K562 (cell line): ENCODE measurements at regions not wholly inside any gene's neighbourhood (a gene's known extent, or its start where the extent isn't known, plus 50 kb on each side); places are given as distances from the start of the nearest gene placed in this dataset.

Source experiments
- ATAC-seq: fragments of 200-7000 bp; cut with Tn5 transposase; 3 replicates; pipeline ENCODE4 v1.9.1; 2020; ENCODE audit warnings: moderate library complexity
- BruUV-seq: library from RNA; stranded (reverse); fragments of 400-500 nt; replicated peaks from 2 replicates; lab custom pipeline; 2021; lab: Mats Ljungman, UMichigan
- CTCF ChIA-PET: fragments of 300-600 bp; formaldehyde crosslinking; extraction: SDS; loops from one replicate; lab custom pipeline; 2021; ENCODE audit warnings: low intra/inter-chr PET ratio; lab: Yijun Ruan, JAX
- POLR2A ChIA-PET: fragments of 300-600, 350-650 bp; sonication (Branson Sonifier 250); formaldehyde crosslinking; extraction: SDS; loops from one replicate; lab custom pipeline; 2021; ENCODE audit warnings: antibody characterized with exemption, inconsistent platforms; lab: Yijun Ruan, JAX
- DNase-seq, 4 experiments: peaks; one replicate each; pipeline versions ENCODE4 v3.0.0 to v3.0.0-alpha.2; 2011 to 2018; ENCODE audit warnings: low spot score in 3 of 4, mixed read lengths in 3 of 4; ENCODE audit errors: extremely low read depth in 1 of 4
- FAIRE-seq: peaks from 2 replicates; lab custom pipeline; 2011; peaks lifted over from hg19 to GRCh38; lab: Jason Lieb, UNC
- H2AFZ ChIP-seq: 2 replicates; pipeline ENCODE4 v1.6.0; 2011; ENCODE audit warnings: low read depth, low read length, control low read depth, inconsistent platforms
- H3K27ac ChIP-seq: fragments of 200-600 bp; 3 replicates; pipeline ENCODE4 v1.8.0; 2011; ENCODE audit warnings: low read depth, mild to moderate bottlenecking, control low read depth, inconsistent platforms, low read length, moderate library complexity, mixed read lengths; ENCODE audit errors: extremely low read depth
- H3K27me3 ChIP-seq, 2 experiments: fragments of 300-600 bp in 1 of 2; 2 replicates in 1 of 2; 3 replicates in 1 of 2; pipeline versions ENCODE4 v1.6.0 to v1.8.0; 2011; ENCODE audit warnings: inconsistent platforms in 2 of 2, low read length in 2 of 2, mild to moderate bottlenecking in 1 of 2, mixed read lengths in 1 of 2, moderate library complexity in 1 of 2; ENCODE audit not compliant: control insufficient read depth in 2 of 2, insufficient read depth in 2 of 2
- H3K36me3 ChIP-seq: fragments of 300-600 bp; 3 replicates; pipeline ENCODE4 v1.8.0; 2011; ENCODE audit warnings: mild to moderate bottlenecking, low read length, inconsistent platforms; ENCODE audit not compliant: control insufficient read depth, insufficient read depth
- H3K4me1 ChIP-seq, 2 experiments: fragments of 200-600 bp in 1 of 2; replicated peaks in 1 of 2; 2 replicates in 1 of 2; 3 replicates in 1 of 2; pipeline versions ENCODE4 v1.5.1 to v1.8.0; 2011; ENCODE audit warnings: inconsistent platforms in 2 of 2, low read length in 2 of 2, mild to moderate bottlenecking in 1 of 2, mixed read lengths in 1 of 2, moderate library complexity in 1 of 2; ENCODE audit not compliant: control insufficient read depth in 2 of 2, insufficient read depth in 2 of 2
- H3K4me2 ChIP-seq: 2 replicates; pipeline ENCODE4 v1.6.1; 2011; ENCODE audit warnings: low read length, control low read depth, inconsistent platforms, mixed read lengths; ENCODE audit not compliant: insufficient read depth
- H3K4me3 ChIP-seq: fragments of 200-600 bp; sonication (generic), shearing (Covaris generic); 2 replicates; pipeline ENCODE4 v1.5.1; 2016; ENCODE audit warnings: control low read depth, inconsistent platforms
- H3K79me2 ChIP-seq: fragments of 200-600 bp; 3 replicates; pipeline ENCODE4 v1.8.0; 2011; ENCODE audit warnings: low read length, inconsistent platforms; ENCODE audit not compliant: control insufficient read depth, insufficient read depth
- H3K9ac ChIP-seq, 2 experiments: 2 replicates each; pipeline versions ENCODE4 v1.6.0 to v1.6.1; 2011; ENCODE audit warnings: low read depth in 2 of 2, low read length in 2 of 2, control low read depth in 1 of 2, inconsistent platforms in 1 of 2, mild to moderate bottlenecking in 1 of 2, mixed read lengths in 1 of 2; ENCODE audit not compliant: insufficient read depth in 1 of 2
- H3K9me1 ChIP-seq: one replicate; pipeline ENCODE4 v1.6.0; 2011; ENCODE audit warnings: inconsistent platforms, mild to moderate bottlenecking, low read length, moderate library complexity; ENCODE audit not compliant: control insufficient read depth, insufficient read depth
- H3K9me3 ChIP-seq: replicated peaks from 2 replicates; pipeline ENCODE4 v1.5.1; 2011; ENCODE audit warnings: low read depth, low read length, inconsistent platforms; ENCODE audit not compliant: control insufficient read depth, insufficient read depth
- H4K20me1 ChIP-seq: replicated peaks from 2 replicates; pipeline ENCODE4 v1.6.1; 2011; ENCODE audit warnings: low read length, inconsistent platforms, mixed read lengths; ENCODE audit not compliant: control insufficient read depth, insufficient read depth
- COPS2 ChIP-seq: fragments of 450-650 bp; conservative IDR thresholded peaks from 2 replicates; pipeline ENCODE4 v1.6.1; 2016; ENCODE audit warnings: mild to moderate bottlenecking, moderate library complexity
- ETV6 ChIP-seq, 3 experiments: fragments of 150-350 bp in 1 of 3; sonication (generic) in 1 of 3; formaldehyde crosslinking in 1 of 3; IDR thresholded peaks; 2 replicates each; pipeline versions ENCODE4 v1.6.1 to v1.8.0; 2014 to 2022; ENCODE audit warnings: borderline replicate concordance in 2 of 3, low read depth in 2 of 3, antibody characterized with exemption in 1 of 3, low read length in 1 of 3, mild to moderate bottlenecking in 1 of 3, missing genetic modification reagents in 1 of 3
- NFYB ChIP-seq: IDR thresholded peaks from 2 replicates; pipeline ENCODE4 v1.6.1; 2011; ENCODE audit warnings: mild to moderate bottlenecking, moderate library complexity; ENCODE audit not compliant: insufficient read length; ENCODE audit errors: extremely low read depth
- U2AF2 ChIP-seq: fragments of 200-400 bp; formaldehyde crosslinking; optimal IDR thresholded peaks from 2 replicates; pipeline ENCODE3; 2017; ENCODE audit warnings: low read depth, mild to moderate bottlenecking, low read length
- ZBTB8A ChIP-seq: fragments of 450-650 bp; IDR thresholded peaks from 2 replicates; pipeline ENCODE4 v1.6.1; 2018; ENCODE audit warnings: mild to moderate bottlenecking, moderate library complexity; ENCODE audit not compliant: partially characterized antibody
- WGBS: fragments of 100-300 bp; shearing (Covaris generic); methylation state at CpG from one replicate; pipeline ENCODE4 v1.1.6; 2016; ENCODE audit warnings: low coverage, mixed read lengths; ENCODE audit not compliant: insufficient coverage; ENCODE audit errors: missing lambda C conversion rate; 5-methylcytosine and 5-hydroxymethylcytosine counted together
- in situ Hi-C: fragments of 300-500 bp; cut with MboI; formaldehyde crosslinking; loops from 4 replicates; pipeline ENCODE4 v1.15.0; 2018; ENCODE audit warnings: inconsistent platforms, mixed read lengths
- intact Hi-C: fragments of 100-400 bp; cut with micrococcal nuclease; formaldehyde crosslinking; loops from 2 replicates; pipeline ENCODE4 v1.14.2; 2022

DNA sequence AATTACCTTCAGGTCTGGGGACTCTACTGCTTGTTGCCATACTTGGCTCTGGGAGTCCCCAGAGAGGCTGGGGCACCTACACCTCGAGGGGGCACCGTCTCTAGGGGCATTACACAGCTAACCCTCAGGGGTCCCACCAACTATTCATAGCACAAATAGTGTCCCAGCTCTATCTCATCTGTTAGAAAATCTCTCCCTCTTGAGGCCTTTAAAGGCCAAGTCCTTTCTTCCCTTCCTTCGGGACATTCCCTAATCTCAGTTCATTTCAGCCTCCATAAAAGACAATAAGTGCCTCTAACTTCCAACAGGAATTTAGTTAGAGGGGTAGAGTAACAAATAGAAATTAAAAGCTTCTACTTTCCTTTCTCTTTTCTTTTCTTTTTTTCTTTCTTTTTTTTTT is 55.8 kb upstream of the SORBS2 start (continued):
- no peak for TF ChIP-seq ETV6 (IDR thresholded peaks at IDR 0.05; ENCODE audit: borderline replicate concordance in 1 of 2, low read depth in 2 of 2, low read length in 1 of 2)
- TF ChIP-seq ETV6 (CRISPR knock-in tag; IDR thresholded peaks at IDR 0.05; ENCODE audit: borderline replicate concordance) = no peak
- no peak for TF ChIP-seq U2AF2
- TF ChIP-seq NFYB = no peak

DNA sequence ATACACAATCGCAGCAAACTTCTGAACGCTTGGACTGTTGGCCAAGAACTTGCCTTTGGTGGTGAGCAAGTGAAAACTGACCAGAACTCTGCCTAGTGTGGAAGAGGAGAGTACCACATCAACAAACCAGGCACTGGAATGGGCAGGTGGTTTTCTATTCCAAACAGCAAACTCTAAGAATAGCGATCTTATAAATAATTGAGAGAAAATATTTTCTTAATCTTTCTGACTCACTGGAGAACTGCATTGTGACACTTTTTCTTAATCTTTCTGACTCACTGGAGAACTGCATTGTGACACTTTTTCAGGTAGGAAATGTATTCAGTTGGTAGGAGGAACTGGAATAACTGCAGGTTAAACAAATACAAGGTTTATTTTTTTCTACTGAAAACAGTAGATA is 57.0 kb upstream of the SORBS2 start:
- DNase-seq (no peak), FAIRE-seq (no peak), ATAC-seq (no peak)
- H4K20me1 ChIP-seq = no peaks in the 10 kb centered on the region
- in situ Hi-C loops (no loop called here), intact Hi-C loops (no loop called here)
- no peak overlapping the region for H3K4me3 ChIP-seq
- H3K9me1 ChIP-seq = no peaks in the 10 kb centered on the region
- ChIA-PET POLR2A (no interaction called here), CTCF (no interaction called here)
- H3K4me1 ChIP-seq = no peaks in the 10 kb centered on the region
- H2AFZ ChIP-seq = no peak overlapping the region
- no peaks in the 10 kb centered on the region for H3K79me2 ChIP-seq
- no peaks in the 10 kb centered on the region for H3K36me3 ChIP-seq
- no peak overlapping the region for H3K4me2 ChIP-seq
- TF ChIP-seq ZBTB8A = no peak
- no peak for TF ChIP-seq COPS2
- no TSS peak for BruUV-seq
- H3K27ac ChIP-seq = no peak overlapping the region
- WGBS = 6% methylated on average over 3 of the region's 3 CpGs
- peaks cover 12 to 27% of the 10 kb centered on the region in 2 experiments for H3K27me3 ChIP-seq
- no peak overlapping the region for H3K9ac ChIP-seq
- no peaks in the 10 kb centered on the region for H3K9me3 ChIP-seq
